ENCODE measurements at regions not wholly inside any gene's neighbourhood (a gene's known extent, or its start where the extent isn't known, plus 50 kb on each side); places are given as distances from the start of the nearest gene placed in this dataset.
"Not testable (repeated sequence)": the region's sequence is repeated elsewhere in the genome, so short reads cannot be mapped to it uniquely, and the experiment has no call there.

DNA sequence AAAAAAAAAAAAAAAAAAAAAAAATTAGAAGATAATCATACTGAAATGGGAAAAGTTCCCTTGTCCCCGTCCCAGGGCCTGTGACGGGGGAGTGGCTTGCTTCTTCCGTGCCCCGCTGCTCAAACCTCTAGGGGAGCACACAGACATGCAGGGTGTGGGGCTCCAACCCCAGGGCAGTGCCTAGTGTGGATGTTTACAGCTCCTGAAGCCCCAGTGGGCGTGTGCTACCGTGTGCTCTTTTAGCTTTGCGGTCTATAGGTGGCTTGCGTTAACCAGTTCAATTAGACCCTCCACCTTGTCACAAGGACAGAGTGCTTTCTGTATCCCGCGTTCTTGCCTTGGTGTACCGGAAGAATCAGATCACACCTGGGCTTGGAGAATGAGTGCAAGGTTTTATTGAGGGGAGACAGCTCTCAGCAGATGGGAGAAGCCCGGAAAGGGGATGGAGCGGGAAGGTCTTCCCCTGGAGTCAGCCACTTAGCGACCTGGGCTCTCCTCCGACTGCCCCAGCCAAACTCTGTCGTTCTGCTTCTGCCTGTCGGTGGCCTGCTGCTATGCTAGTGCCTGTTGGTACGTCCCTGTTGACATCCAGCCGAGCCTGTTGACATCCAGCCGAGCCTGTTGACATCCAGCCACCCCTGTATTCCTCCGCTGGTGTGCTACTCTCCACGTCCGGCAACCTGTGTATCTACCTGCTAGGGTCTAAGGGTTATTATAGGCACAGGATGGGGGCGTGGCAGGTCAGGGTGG, 569.8 kb downstream of the VGLL3 start:
- no peak for DNase-seq (ENCODE audit: low spot score)
- no peak for ATAC-seq (ENCODE audit: low FRiP score)
- TF ChIP-seq, protein P1, sequence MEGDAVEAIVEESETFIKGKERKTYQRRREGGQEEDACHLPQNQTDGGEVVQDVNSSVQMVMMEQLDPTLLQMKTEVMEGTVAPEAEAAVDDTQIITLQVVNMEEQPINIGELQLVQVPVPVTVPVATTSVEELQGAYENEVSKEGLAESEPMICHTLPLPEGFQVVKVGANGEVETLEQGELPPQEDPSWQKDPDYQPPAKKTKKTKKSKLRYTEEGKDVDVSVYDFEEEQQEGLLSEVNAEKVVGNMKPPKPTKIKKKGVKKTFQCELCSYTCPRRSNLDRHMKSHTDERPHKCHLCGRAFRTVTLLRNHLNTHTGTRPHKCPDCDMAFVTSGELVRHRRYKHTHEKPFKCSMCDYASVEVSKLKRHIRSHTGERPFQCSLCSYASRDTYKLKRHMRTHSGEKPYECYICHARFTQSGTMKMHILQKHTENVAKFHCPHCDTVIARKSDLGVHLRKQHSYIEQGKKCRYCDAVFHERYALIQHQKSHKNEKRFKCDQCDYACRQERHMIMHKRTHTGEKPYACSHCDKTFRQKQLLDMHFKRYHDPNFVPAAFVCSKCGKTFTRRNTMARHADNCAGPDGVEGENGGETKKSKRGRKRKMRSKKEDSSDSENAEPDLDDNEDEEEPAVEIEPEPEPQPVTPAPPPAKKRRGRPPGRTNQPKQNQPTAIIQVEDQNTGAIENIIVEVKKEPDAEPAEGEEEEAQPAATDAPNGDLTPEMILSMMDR (IDR thresholded peaks at IDR 0.05): no peak

DNA sequence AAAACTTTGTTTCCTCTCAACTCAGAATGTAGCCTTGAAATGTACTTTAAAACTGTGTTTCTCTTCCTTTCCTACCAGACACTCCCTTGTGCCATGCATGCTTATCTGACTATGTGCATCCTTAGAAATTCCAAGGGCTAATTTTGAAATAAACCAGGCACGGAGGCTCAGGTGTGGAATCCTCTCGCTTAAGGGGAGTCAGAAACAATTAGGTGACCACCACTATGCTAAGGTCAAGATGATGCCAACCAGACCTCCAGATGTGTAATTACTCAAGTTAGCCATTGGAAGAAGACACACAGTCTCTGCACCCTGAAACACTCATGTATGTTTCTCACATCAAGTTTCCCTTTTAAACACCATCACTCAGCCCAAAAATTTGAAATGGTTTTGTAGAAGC, 572.1 kb downstream of the VGLL3 start:
- TF ChIP-seq, protein P1 (IDR thresholded peaks at IDR 0.05): no peak
- ATAC-seq (ENCODE audit: low FRiP score) (no peak), DNase-seq (ENCODE audit: low spot score) (no peak)

DNA sequence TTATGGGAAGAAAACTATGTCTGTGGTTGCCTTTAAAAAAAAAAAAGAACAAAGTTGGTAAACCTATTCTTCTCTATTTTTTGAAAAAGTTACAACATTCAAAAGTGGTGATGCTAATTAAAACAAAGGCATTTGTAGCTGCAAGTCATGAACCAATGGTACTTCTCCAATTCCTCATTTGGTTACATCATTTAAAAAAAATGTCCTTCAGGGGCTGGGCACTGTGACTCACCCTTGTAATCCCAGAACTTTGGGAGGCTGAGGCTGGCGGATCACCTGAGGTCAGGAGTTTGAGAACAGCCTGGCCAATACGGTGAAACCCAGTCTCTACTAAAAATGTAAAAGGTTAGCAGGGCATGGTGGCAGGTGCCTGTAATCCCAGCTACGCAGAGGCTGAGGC, 574.6 kb downstream of the VGLL3 start:
- ATAC-seq (ENCODE audit: low FRiP score) (no peak), DNase-seq (ENCODE audit: low spot score) (no peak)
- TF ChIP-seq, protein P1 (IDR thresholded peaks at IDR 0.05): no peak

DNA sequence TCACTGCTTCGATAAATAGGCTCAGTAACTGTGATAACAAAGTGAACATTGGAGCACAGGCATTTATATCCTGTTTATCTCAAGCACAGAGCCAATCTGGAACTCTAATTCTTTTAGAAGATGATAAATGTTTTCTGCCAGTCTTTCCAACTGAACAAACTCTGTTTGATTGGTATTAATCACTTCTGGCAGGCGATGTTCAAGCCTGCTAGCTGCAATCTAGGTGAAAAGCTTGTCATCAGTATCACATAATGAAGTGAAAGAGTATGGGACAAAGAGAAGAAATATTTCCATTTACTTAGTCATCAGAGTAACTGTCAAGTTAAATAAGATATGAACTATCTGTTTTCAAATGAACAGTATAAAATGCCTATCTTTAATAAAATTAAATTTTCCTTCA, 577.3 kb downstream of the VGLL3 start:
- no peak for DNase-seq (ENCODE audit: low spot score)
- TF ChIP-seq, protein P1 (IDR thresholded peaks at IDR 0.05): no peak
- ATAC-seq (ENCODE audit: low FRiP score): no peak

DNA sequence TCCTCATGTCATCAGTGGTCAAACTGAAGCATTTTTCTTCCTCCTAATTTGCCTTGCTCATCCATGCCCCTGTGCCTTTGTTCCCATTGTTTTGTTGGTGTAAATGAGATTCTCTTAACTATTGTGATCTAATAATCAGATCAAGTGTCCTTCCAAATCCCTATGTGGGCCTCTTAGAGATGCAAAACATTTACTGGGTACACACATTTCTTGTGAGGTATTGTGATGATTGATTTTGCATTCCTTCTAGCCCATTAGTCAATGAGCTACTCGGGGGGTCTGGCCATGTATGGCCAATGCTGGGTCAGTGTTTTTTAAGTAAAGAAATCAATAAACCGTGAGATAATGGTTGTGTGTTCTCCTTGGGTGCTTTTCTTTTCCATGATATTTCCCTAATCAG, 580.4 kb downstream of the VGLL3 start:
- ATAC-seq (ENCODE audit: low FRiP score) (no peak), DNase-seq (ENCODE audit: low spot score) (no peak)
- TF ChIP-seq, protein P1 (IDR thresholded peaks at IDR 0.05): no peak

DNA sequence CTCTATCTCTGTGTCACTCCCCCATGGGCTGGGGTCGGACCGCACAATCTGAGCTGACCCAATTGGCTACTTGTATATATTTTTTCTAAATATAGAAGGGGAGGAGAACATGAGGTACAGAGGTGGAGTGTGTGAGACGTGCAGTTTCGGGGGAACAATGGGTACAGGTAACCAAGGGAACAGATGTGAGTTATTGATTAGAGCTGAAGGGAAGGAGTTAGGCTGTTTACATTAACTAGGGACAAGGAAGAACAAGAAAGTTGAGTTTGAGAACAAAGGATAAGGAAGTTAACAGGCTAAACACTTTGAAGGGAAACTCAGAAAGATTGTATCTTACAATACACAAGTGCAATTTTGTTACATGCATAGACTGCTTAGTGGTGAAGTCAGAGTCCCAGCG, 601.2 kb downstream of the VGLL3 start:
- not testable (repeated sequence) for ATAC-seq (ENCODE audit: low FRiP score)

DNA sequence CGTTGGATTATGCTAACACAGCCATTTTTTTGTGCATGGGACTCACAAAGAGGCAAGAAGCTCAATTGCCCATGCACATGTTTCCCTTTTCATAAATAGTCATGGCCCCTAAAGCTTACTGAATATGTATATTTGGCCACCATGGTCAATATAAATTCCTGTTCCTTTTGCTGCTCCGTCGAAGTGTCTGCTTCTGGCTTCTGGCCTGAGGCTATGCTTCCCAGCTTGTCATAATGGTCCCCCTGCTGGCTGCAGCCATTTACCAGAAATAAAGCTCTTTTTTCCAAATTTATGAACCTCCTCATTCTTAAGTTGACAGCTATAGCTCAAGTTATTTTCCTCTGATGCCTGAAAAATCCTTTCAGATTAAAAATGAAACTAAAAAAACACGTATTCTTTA, 602.1 kb downstream of the VGLL3 start:
- no peak for DNase-seq (ENCODE audit: low spot score)
- TF ChIP-seq, protein P1 (IDR thresholded peaks at IDR 0.05): no peak
- ATAC-seq (ENCODE audit: low FRiP score): no peak

More for the DNA sequence above, 601.2 kb downstream of the VGLL3 start:
- DNase-seq (ENCODE audit: low spot score): not testable (repeated sequence)

Data from omental fat pad (tissue), 3 donors.